CD4-positive, alpha-beta T cell treated with Interferon alpha-2 for 1 hour (primary cell): ENCODE measurements at regions not wholly inside any gene's neighbourhood (a gene's known extent, or its start where the extent isn't known, plus 50 kb on each side); places are given as distances from the start of the nearest gene placed in this dataset.

Source experiments
- DNase-seq, 2 donors: peaks; one replicate each; pipeline ENCODE4 v3.0.0-alpha.2; 2020 to 2022

- no peak for DNase-seq
Measured at GRCh38 chr6:14750059-14750661, 495.7 kb upstream of the JARID2 start.

DNA sequence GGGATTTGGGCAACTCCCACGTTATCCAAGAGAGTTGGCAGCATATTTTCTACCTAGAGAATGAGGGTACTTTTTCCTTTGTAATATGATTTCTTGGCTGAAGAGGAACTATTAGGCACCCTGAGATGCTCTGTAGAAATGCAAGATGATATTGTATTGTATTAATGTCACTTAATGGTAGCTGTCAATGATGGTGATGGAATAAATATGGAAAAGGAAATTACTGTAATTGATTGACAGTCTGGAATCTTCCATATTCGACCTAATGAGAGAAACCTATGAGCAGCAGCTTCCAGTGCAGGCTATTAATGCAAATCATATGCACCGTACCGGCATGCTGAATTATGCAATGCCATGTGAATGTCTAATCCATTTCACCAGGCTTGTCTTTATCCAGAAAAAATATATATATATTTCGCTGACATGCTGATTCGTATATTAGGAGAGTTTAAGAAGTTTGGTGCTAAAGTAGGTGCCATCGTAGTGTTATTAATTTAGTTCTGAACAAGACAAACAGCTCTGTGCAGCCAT lies 494.2 kb upstream of the JARID2 start:
- DNase-seq, result no peak

- peak; percentile 10 to 55 for DNase-seq
Measured at GRCh38 chr6:14754751-14755513, 490.9 kb upstream of the JARID2 start.

GRCh38 chr6:14756340-14756739 lies 489.5 kb upstream of the JARID2 start:
- no peak for DNase-seq

DNA sequence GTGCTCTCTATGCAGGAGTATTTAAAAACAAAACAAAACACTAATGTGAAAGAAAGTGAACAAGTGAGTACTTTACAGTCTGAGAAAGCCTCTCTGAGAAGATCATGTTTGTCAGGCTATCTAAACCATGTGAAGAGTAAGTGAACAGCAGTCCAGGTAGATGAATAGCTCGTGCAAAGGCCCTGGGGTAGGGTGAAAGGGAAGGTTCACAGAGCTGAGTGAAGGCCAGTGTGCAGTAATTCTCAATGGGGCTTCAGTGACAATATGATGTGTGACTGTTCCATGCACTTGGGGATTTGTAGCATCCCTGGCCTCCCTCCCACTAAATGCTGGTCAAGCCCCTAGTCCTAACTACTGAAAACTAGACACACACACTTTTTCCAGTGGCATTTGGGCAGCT lies 488.9 kb upstream of the JARID2 start:
- no peak for DNase-seq

- DNase-seq, result no peak
Measured at GRCh38 chr6:14757418-14757817, 488.5 kb upstream of the JARID2 start.

DNA sequence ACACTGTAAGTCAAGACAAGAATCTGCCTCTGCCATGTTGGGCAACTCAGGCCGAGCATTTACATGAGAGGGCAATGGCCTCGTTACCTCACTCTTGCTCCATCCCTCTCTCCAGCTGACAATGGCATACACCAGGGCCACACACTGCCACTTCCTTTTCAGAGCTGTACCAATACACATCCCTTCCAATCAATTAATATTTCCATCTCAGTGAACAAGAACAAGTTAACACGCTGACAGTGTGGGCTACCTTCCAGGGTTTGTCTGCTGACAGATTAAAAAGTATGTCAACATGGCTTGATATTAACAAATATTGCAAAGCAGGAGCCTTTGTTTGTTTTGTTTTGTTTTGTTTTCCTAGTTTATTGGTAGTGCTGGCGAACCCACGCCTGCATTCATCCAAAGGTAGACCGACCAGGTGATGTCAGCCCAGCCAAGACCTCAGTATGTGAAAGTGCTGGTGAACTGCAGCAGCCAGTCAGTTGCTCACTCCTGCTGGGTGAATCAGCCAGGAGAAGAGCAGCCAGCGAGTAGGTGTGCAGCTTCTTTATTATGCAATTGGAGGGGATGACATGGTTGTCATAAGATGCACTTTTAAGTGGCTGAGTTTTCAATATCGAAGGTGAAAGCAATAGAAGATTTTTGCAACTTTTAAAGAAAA lies 487.3 kb upstream of the JARID2 start:
- DNase-seq, result peak in 1 of 2 donors; percentile 22

- no peak for DNase-seq
Measured at GRCh38 chr6:14759976-14760672, 485.7 kb upstream of the JARID2 start.

GRCh38 chr6:14762077-14762476 lies 483.8 kb upstream of the JARID2 start:
- DNase-seq, result no peak

DNA sequence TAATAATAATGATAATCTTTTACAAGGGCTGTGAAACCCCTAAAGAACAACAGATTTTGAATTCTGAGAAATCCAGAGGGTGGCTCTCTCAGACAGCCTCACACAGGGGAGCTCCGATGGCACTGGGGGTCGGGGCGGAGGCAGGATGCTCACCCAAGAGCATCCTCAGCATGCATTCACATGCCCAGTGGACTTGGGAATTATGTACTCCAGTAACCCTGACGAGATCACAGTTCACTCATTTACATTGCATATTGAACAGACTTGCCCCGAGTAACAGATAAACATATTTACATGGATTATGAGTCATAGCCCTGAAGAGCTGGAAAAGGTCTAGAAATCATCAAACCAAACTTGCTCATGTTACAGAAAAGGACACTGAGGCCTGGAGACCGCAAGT lies 482.7 kb upstream of the JARID2 start:
- no peak for DNase-seq

DNA sequence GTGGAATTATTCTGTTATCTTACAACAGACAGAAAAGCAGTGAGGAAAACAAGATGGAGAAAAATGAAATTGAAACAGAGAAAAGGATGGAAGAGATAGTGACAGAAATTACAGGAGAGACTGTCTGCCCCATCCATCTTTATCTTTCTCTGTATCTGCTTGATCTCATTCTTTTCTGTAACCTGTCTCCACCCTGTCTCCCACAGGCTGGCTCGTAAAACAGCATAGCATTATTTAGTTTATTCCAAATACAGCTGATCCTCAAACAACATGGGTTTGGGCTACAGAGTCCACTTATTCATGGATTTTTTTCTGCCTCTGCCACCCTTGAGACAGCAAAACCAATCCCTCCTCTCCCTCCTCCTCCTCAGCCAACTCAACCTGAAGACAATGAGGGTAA lies 482.3 kb upstream of the JARID2 start:
- DNase-seq, result no peak

GRCh38 chr6:14765106-14765505 lies 480.8 kb upstream of the JARID2 start:
- DNase-seq, result no peak

DNA sequence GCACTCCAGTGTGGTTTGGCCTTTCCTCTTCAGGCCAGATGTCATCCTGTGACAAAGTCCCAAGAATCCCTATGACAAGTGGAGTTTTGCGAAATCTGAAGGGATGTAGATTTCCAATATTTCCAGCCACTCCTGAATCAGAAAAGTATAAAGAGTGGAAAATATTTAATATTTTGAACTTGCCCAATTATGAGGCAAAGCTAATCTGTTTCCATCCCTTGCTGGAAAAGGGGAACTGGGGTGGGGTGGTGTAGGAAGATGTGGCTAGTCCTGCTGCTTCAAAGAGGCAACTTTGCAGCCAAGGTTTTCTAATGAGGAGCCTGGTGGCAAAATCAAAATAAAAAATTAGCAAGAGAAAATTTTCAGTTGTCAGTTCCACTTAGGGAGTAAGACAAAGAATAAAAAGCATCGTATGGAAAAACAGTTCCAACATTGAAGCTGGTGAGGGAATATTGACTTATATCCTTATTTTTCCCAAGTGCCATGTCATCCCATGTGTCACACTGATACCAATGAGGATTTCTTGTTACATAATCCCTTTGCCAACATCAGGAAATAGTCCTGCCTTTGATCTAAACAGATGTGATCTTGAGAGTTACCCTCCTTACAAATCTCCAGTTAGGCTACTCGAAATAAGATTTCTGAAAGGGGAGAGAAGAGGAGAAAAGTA lies 480.0 kb upstream of the JARID2 start:
- DNase-seq, result no peak

DNA sequence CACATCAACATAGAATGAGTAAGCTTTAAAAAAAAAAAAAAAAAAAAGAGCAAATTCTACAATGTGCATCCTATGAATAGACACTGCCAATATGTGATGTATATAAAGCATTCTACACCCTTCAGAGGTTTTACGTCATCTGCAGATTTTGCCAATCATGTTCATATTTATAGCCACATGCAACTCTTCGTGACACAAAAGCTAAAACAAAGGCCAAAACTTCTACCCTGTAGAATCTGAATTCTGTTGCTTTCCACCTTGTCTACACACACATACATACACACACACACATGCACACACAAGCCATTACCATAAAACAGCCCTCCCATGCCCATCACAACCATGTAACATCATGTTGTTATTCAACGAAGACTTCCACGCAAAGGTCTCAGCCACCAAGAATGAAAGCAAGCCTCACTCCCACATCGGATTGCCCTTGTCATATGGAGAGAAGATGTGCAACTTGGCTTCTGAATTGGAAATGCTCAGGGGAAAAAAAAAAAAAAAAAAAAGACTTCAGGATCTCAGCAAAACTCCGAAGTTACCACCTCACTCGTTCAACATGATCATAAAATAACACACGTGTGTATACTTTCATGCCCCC lies 479.4 kb upstream of the JARID2 start:
- DNase-seq, result no peak

DNA sequence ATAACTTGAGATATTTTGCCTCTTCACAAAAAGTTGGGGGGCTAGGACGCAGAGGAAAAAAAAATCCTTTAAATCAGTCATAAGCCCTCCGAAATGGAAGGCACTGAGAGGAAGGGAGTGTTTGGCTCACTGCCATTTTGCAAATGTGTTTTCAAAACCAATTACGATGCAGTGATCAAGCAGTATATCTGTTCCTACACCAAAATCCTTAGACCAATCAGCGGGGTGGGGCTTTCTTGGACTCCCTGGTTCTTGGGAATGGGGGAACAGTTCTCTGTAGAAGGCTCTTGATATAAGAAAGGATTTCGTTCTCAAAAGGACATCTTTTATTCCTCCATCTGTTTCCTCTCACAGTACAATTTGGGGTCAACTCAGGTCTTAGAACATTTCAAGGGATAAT lies 478.6 kb upstream of the JARID2 start:
- DNase-seq, result no peak

DNA sequence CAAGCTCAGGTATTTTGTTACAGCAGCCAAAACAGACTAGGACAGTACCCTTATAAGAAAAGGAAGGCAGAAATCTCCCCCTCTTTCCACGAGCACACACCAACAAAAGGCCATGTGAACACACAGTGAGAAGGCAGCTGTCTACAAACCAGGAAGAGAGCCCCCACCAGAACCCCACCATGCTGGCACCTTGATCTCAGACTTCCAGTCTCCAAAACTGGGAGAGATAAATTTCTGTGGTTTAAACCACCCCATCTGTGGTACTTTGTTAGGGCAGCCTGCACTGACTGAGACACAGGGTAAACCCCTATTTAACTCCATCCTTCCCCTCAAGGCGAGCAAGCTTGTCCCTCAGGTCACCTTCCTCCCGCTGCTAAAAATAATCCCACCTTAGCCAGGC lies 475.8 kb upstream of the JARID2 start:
- no peak for DNase-seq

DNA sequence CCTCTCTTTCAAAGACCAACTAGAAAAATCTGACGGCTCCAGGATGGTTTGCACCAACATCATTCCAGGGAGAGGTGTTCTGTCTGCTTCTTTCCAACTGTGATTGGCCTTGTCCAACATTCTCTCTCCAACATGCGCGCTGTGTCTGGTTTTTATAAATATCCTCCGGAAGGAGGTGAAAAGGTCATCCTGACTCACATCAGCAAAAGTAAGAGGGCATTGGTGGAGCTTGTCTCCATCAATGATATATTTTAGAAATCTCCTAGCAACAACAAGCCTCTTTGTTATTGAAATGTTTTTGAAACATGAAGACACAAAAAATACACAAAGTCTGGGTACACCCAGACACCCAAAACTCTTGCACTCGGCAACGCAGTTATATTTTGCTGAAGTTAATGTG lies 475.3 kb upstream of the JARID2 start:
- no peak for DNase-seq

DNA sequence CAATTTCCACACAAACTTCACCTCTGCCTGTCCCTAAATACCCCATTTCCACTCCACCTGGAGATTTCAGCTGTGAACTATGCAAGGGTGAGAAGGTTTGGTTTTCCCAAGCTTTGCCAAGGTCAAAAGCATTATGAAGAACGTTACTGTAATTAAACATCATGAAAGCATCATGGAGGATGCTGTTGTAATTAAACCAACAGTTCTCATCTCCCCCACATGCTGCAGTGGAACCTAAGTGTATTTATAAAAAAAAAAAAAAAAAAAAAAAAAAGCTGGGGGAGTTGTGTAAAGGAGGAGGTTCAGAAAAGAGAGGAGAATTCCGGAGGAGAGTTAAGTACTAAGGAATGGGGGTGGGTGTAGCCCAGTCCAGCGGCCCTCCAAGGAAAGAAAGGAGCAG lies 474.9 kb upstream of the JARID2 start:
- DNase-seq, result no peak

DNA sequence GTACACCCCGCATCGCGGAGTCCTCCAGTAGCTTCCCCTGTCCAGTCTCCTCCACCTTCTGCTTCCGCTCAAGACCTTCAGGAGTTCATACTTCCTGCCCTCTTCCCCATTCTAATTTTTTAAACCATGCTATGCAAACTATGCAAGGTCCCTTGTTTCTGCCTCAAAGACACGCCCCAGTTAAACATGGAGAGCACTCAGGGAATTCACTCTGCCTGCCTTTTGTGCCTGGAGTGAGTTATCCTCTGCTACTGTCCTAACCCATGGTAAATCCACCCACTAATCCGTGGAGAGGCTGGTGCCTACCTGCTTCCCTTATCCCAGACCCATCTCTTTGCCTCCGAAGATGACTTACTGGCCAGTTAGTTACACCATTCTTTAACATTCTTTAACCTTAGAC lies 473.7 kb upstream of the JARID2 start:
- no peak for DNase-seq

GRCh38 chr6:14775528-14775927 lies 470.3 kb upstream of the JARID2 start:
- no peak for DNase-seq

GRCh38 chr6:14776307-14776706 lies 469.6 kb upstream of the JARID2 start:
- no peak for DNase-seq

DNA sequence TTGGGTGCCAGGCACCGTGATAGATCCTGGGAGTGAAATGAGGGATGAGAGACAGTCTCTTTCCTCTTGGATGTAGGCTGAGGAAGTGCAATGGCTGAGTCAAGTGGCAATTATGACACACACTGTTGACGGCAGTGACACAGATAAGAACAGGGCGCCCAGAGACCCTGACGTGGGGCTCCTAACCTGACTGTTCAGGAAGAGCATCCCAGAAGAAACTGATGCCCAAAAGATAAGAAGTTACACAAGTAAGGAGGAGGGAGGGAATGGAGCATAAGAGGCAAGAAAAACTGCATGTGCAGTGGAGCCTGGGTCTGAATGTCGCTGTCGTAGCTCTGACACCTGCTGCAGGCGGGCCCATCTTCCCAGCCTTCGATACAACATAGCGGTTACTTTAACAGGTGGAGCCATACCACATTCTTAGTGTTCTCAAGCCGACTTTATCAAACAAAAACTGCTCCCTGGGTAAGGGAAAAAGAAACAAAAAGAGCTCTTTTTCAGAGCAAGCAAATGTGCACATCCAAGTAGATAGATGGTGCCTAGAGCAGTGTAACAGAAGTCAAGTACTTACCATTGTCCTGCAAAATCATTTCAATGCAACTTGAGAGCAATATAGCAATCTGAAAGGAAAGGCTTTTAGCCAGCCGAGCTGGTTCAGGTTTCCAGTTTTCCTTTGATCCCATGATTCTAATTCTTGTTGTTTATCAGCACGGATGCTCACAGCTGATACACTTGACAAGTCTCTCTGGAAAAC lies 463.9 kb upstream of the JARID2 start:
- DNase-seq, result no peak
